Tibial nerve (tissue), 3 donors: ENCODE measurements at regions not wholly inside any gene's neighbourhood (a gene's known extent, or its start where the extent isn't known, plus 50 kb on each side); places are given as distances from the start of the nearest gene placed in this dataset.

Experiments used
- POLR2A ChIP-seq, 2 donors: fragments of 450-650 bp; IDR thresholded peaks; one replicate each; pipeline ENCODE4 v1.6.1; 2017; ENCODE audit warnings: antibody characterized with exemption in 2 of 2, mild to moderate bottlenecking in 2 of 2, moderate library complexity in 2 of 2
- TF ChIP-seq, protein P1 (sequence below), 5 experiments: fragments of 200-600 bp in 3 of 5; fragments of 450-650 bp in 2 of 5; sonication (generic) in 3 of 5; IDR thresholded peaks; one replicate each; pipeline ENCODE4 v1.5.1; 2016 to 2019; ENCODE audit warnings: antibody characterized with exemption in 5 of 5, mild to moderate bottlenecking in 3 of 5, moderate library complexity in 2 of 5

- TF ChIP-seq, protein P1, sequence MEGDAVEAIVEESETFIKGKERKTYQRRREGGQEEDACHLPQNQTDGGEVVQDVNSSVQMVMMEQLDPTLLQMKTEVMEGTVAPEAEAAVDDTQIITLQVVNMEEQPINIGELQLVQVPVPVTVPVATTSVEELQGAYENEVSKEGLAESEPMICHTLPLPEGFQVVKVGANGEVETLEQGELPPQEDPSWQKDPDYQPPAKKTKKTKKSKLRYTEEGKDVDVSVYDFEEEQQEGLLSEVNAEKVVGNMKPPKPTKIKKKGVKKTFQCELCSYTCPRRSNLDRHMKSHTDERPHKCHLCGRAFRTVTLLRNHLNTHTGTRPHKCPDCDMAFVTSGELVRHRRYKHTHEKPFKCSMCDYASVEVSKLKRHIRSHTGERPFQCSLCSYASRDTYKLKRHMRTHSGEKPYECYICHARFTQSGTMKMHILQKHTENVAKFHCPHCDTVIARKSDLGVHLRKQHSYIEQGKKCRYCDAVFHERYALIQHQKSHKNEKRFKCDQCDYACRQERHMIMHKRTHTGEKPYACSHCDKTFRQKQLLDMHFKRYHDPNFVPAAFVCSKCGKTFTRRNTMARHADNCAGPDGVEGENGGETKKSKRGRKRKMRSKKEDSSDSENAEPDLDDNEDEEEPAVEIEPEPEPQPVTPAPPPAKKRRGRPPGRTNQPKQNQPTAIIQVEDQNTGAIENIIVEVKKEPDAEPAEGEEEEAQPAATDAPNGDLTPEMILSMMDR (IDR thresholded peaks at IDR 0.05): no peak
- no peak for TF ChIP-seq POLR2A (IDR thresholded peaks at IDR 0.05)
Observed at GRCh38 chr4:19472666-19473065, 779.0 kb upstream of the SLIT2 start.
